Adrenal gland (tissue), 5 donors: ENCODE measurements at regions not wholly inside any gene's neighbourhood (a gene's known extent, or its start where the extent isn't known, plus 50 kb on each side); places are given as distances from the start of the nearest gene placed in this dataset.

Experiments
- CTCF ChIP-seq, 6 experiments: fragments of 450-650 bp in 4 of 6; fragments of 200-600 bp in 2 of 6; sonication (generic) in 1 of 6; IDR thresholded peaks; 1 replicate in 5 of 6; 2 replicates in 1 of 6; pipeline versions ENCODE4 v1.5.1 to v1.8.0; 2016 to 2021; ENCODE audit warnings: antibody characterized with exemption in 6 of 6, mild to moderate bottlenecking in 2 of 6, moderate library complexity in 1 of 6
- POLR2A ChIP-seq, 2 donors: fragments of 450-650 bp; IDR thresholded peaks; one replicate each; pipeline ENCODE4 v1.6.1; 2017; ENCODE audit warnings: antibody characterized with exemption in 2 of 2, mild to moderate bottlenecking in 2 of 2, moderate library complexity in 1 of 2
- donor health status: DM: no; HTN: no; CAD: no.

GRCh38 chr1:55854911-55855310 lies 639.7 kb upstream of the USP24 start:
- TF ChIP-seq CTCF (IDR thresholded peaks at IDR 0.05) (no peak), POLR2A (IDR thresholded peaks at IDR 0.05) (no peak)
